Heart left ventricle (tissue), 16 donors: ENCODE measurements at regions not wholly inside any gene's neighbourhood (a gene's known extent, or its start where the extent isn't known, plus 50 kb on each side); places are given as distances from the start of the nearest gene placed in this dataset.
"Not testable (repeated sequence)": the region's sequence is repeated elsewhere in the genome, so short reads cannot be mapped to it uniquely, and the experiment has no call there.

Experiments
- ATAC-seq, 4 donors: fragments of 200-7000 bp; cut with Tn5 transposase; one replicate each; pipeline ENCODE4 v1.9.1; 2020 to 2022; ENCODE audit warnings: moderate library complexity in 4 of 4, mild to moderate bottlenecking in 3 of 4, moderate number of reproducible peaks in 1 of 4
- DNase-seq, 5 donors: peaks; one replicate each; pipeline ENCODE4 v3.0.0-alpha.2; 2020
- H3K27ac ChIP-seq, 12 donors: fragments of 200-600 bp; sonication (generic) in 4 of 12; one replicate each; pipeline versions ENCODE4 v1.5.0 to v1.8.0; 2016 to 2022; ENCODE audit warnings: mild to moderate bottlenecking in 2 of 12
- H3K27me3 ChIP-seq, 9 donors: fragments of 200-600 bp; sonication (generic) in 2 of 9; one replicate each; pipeline versions ENCODE4 v1.5.1 to v1.8.0; 2016 to 2022; ENCODE audit warnings: mild to moderate bottlenecking in 3 of 9
- H3K36me3 ChIP-seq, 9 donors: fragments of 200-600 bp; sonication (generic) in 2 of 9; one replicate each; pipeline versions ENCODE4 v1.5.0 to v1.8.0; 2018 to 2022; ENCODE audit warnings: mild to moderate bottlenecking in 2 of 9
- H3K4me1 ChIP-seq, 12 donors: fragments of 200-600 bp; sonication (generic) in 4 of 12; one replicate each; pipeline versions ENCODE4 v1.5.0 to v1.8.0; 2016 to 2022; ENCODE audit warnings: mild to moderate bottlenecking in 3 of 12
- H3K4me3 ChIP-seq, 12 donors: fragments of 200-600 bp; sonication (generic) in 4 of 12; one replicate each; pipeline versions ENCODE4 v1.5.0 to v1.8.0; 2017 to 2022; ENCODE audit warnings: mild to moderate bottlenecking in 9 of 12, moderate library complexity in 4 of 12
- H3K9me3 ChIP-seq, 12 donors: fragments of 200-600 bp; sonication (generic) in 4 of 12; one replicate each; pipeline versions ENCODE4 v1.5.0 to v1.8.0; 2016 to 2022; ENCODE audit warnings: mild to moderate bottlenecking in 1 of 12
- CTCF ChIP-seq, 12 donors: fragments of 200-600 bp; sonication (generic) in 4 of 12; IDR thresholded peaks; one replicate each; pipeline versions ENCODE4 v1.5.0 to v1.8.0; 2018 to 2022; ENCODE audit warnings: antibody characterized with exemption in 12 of 12, mild to moderate bottlenecking in 5 of 12
- POLR2A ChIP-seq, 2 donors: fragments of 450-650 bp; IDR thresholded peaks; one replicate each; pipeline ENCODE4 v1.6.1; 2017; ENCODE audit warnings: antibody characterized with exemption in 2 of 2, mild to moderate bottlenecking in 2 of 2, moderate library complexity in 2 of 2
- WGBS, 4 donors: extraction: QIAGEN DNeasy Blood & Tissue Kit in 2 of 4; methylation state at CpG; one replicate each; pipeline versions ENCODE4 v1.1.5 to v1.1.7; 2013 to 2018; 5-methylcytosine and 5-hydroxymethylcytosine counted together
- intact Hi-C, 10 donors: fragments of 100-400 bp; cut with DNase I; formaldehyde crosslinking; loops; one replicate each; pipeline versions ENCODE4 v1.11.1 to v1.14.2; 2022
- donor health status: ischemic (EF 13 %, LVEDD 7.1; RV severe dilation, severe dysfunction).
- donor health status: healthy with polysubstance abuse.
- donor health status: DM: no; HTN: yes; CAD: no.
- donor health status: DM: no; HTN: no; CAD: no.
- donor health status: ischemic (EF 25% LVEDD 6.9; RV normal size, moderate dysfunction).
- donor health status: ischemic (EF 25% LVEDD 5.7; RV mildly dilated, moderate dysfunction).
- donor health status: healthy.
- donor health status: DM: yes; HTN: yes; CAD: no.
- donor health status: ischemic (EF 35%, LVEDD 5.7; RV mildly dilated, moderate dysfunction).
- donor health status: nonischemic (EF 11% LVEDD 7.7; RV severe dilation, severe dysfunction).
- donor health status: DM: yes; HTN: yes; CAD: no.
- donor health status: PGD.
- donor health status: ischemic (EF 29% LVEDD 5.4; RV normal size, mild dysfunction).
- donor health status: nonischemic (EF 23%, LVEDD 6.1; RV moderate dilation, normal function).

GRCh38 chr9:21533597-21533996 lies 51.5 kb upstream of the IFNE start:
- H3K9me3 ChIP-seq, result peaks cover 0 to 11% (median 0%) of the 10 kb centered on the region in 12 donors
- TF ChIP-seq POLR2A (IDR thresholded peaks at IDR 0.05) (no peak), CTCF (IDR thresholded peaks at IDR 0.05) (no peak)
- H3K4me3 ChIP-seq, result no peak overlapping the region
- H3K27me3 ChIP-seq, result peaks cover 0 to 8% (median 0%) of the 10 kb centered on the region in 9 donors
- intact Hi-C loops, result no loop called here
- WGBS, 4 donors, result 37 to 48% (median 41%) methylated on average over 4 of the region's 4 CpGs
- DNase-seq (no peak), ATAC-seq (no peak)
- no peak overlapping the region for H3K27ac ChIP-seq
- H3K4me1 ChIP-seq, result no peaks in the 10 kb centered on the region
- H3K36me3 ChIP-seq, result no peaks in the 10 kb centered on the region

- ATAC-seq, result no peak
- H3K27ac ChIP-seq, result no peak overlapping the region
- WGBS, 4 donors, result 79 to 91% (median 87%) methylated on average over 2 of the region's 2 CpGs
Observed at GRCh38 chr9:21535396-21535795, 53.3 kb upstream of the IFNE start.

GRCh38 chr9:21542787-21543186 lies 60.7 kb upstream of the IFNE start:
- TF ChIP-seq POLR2A (IDR thresholded peaks at IDR 0.05), result no peak
- no peak for TF ChIP-seq CTCF (IDR thresholded peaks at IDR 0.05)
- Histone ChIP-seq H3K9me3 (peaks cover 0 to 9% (median 0%) of the 10 kb centered on the region in 12 donors), H3K27ac (no peak overlapping the region), H3K27me3 (no peaks in the 10 kb centered on the region), H3K4me1 (no peaks in the 10 kb centered on the region), H3K36me3 (no peaks in the 10 kb centered on the region), H3K4me3 (no peak overlapping the region)
- no peak for DNase-seq
- intact Hi-C loops, result no loop called here
- no peak for ATAC-seq
- 49 to 56% (median 53%) methylated on average over 2 of the region's 2 CpGs for WGBS, 4 donors

More at GRCh38 chr9:21535396-21535795, 53.3 kb upstream of the IFNE start:
- TF ChIP-seq POLR2A (IDR thresholded peaks at IDR 0.05) (no peak), CTCF (IDR thresholded peaks at IDR 0.05) (no peak)
- Histone ChIP-seq H3K4me3 (no peak overlapping the region), H3K9me3 (no peaks in the 10 kb centered on the region), H3K27me3 (peaks cover 0 to 8% (median 0%) of the 10 kb centered on the region in 9 donors), H3K4me1 (no peaks in the 10 kb centered on the region), H3K36me3 (no peaks in the 10 kb centered on the region)
- no peak for DNase-seq
- intact Hi-C loops, result no loop called here

- H3K9me3 ChIP-seq, result peaks cover 0 to 9% (median 0%) of the 10 kb centered on the region in 12 donors
- H3K4me1 ChIP-seq, result no peaks in the 10 kb centered on the region
- no peak for DNase-seq
- no peak overlapping the region for H3K27ac ChIP-seq
- no peaks in the 10 kb centered on the region for H3K27me3 ChIP-seq
- no peaks in the 10 kb centered on the region for H3K36me3 ChIP-seq
- intact Hi-C loops, result no loop called here
- 70 to 77% (median 75%) methylated on average over 4 of the region's 4 CpGs for WGBS, 4 donors
- no peak overlapping the region for H3K4me3 ChIP-seq
- no peak for TF ChIP-seq POLR2A (IDR thresholded peaks at IDR 0.05)
- no peak for TF ChIP-seq CTCF (IDR thresholded peaks at IDR 0.05)
- ATAC-seq, result no peak
Observed at GRCh38 chr9:21543187-21543586, 61.1 kb upstream of the IFNE start.

GRCh38 chr9:21543816-21544215 lies 61.7 kb upstream of the IFNE start:
- H3K4me3 ChIP-seq, H3K27me3 ChIP-seq, intact Hi-C loops, DNase-seq, H3K36me3 ChIP-seq, H3K27ac ChIP-seq, H3K9me3 ChIP-seq, H3K4me1 ChIP-seq, ATAC-seq: not testable (repeated sequence)
- 72 to 77% (median 75%) methylated on average over 4 of the region's 4 CpGs for WGBS, 4 donors
